GM19452 (cell line): ENCODE measurements at regions not wholly inside any gene's neighbourhood (a gene's known extent, or its start where the extent isn't known, plus 50 kb on each side); places are given as distances from the start of the nearest gene placed in this dataset.
"Not testable (repeated sequence)": the region's sequence is repeated elsewhere in the genome, so short reads cannot be mapped to it uniquely, and the experiment has no call there.

Experiments used
- ATAC-seq: cut with Tn5 transposase; IDR thresholded peaks from one replicate; pipeline ENCODE4 v1.9.1; 2021; ENCODE audit not compliant: unreplicated experiment

DNA sequence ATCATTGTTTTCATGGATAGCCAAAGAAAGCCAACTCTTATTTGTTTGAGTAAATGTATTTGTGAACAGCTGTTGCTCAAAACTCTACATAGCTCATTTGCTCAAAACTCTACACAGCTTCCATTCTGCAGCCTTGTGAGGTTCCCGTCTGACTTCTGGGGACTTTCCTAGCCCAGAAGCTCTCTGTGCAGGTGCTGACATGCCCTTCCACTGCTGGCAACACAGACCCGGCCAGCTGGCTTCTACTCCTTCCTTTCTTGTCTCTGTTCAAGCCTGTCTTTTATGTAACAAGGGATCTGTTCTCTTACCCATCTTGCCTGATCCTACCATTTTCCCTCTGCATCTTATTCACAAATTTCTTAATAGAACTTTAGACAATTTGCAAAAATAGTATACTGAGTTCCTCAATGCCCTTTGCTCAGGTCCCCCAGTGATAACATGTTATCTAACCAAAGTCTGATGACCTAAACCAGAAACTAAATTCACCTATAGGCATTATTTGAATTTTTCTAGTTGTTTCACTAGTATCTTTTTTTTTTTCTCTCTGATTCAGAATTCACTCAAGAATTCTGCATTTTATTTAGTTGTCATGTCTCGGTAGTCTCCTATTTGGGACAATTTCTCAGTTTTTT, 556.5 kb upstream of the SEMA6A start:
- peak; percentile 93 for ATAC-seq

DNA sequence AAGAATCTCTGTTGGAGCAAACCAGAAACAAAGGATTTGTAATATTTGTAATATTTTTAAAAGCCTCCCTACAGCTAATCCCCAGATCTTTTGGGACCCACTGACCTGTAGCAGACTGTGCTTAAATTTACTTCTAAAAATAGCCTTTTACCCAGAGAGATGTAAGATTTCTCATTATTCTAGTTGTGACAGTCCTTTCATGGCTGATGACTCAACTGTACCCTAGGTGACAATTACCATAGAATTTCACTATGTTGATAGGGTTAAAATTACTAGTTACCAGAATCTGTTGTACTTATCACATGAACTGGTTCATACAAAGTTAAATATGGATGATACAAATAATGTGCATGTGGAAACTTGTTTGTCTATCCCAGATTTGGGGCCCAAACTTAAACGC, 543.9 kb upstream of the SEMA6A start:
- ATAC-seq = no peak

DNA sequence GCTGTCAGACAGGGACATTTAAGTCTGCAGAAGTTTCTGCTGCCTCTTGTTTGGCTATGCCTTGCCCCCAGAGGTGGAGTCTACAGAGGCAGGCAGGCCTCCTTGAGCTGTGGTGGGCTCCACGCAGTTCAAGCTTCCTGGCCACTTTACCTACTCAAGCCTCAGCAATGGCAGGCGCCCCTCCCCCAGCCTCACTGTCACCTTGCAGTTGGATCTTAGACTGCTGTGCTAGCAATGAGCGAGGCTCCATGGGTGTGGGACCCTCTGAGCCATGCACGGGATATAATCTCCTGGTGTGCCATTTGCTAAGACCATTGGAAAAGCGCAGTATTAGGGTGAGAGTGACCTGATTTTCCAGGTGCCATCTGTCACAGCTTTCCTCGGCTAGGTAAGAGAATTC, 542.7 kb upstream of the SEMA6A start:
- not testable (repeated sequence) for ATAC-seq

DNA sequence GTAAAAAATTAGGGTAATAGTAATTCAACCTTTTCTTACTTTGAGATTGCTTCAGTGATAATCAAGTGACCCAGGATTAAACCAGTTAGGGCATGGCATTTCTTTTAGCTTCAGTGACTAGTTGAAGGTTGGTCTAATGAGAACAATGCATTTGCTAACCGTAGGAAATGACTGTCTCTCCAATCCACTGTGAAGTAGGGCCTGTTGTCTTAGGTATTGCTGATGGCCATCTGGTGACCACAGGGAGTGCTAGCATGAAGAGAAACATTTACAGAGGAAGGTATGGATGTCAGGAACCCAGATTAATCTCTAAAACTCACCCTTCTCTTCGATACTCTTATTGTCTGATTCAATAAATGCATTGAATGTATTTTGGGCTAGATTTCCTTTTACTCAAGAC, 535.9 kb upstream of the SEMA6A start:
- ATAC-seq = no peak

DNA sequence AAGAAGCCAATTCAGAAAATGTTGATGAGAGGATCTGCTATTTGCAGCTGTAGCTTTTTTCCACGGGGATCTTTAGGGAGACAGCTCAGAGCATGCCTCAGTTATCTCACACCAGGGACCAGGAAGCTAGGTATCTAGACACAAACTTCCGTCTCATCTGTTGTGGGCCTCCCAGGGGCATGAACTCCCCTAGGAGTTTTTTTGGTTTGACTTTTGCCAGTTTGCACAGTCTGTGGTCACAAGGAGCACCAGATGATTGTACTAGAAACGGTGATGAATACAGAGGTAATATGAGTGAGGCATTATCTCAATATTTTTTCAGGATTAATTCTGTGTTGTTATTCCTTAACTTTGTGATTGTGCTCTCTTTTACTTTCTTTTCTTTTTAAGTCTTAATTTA, 533.2 kb upstream of the SEMA6A start:
- no peak for ATAC-seq

DNA sequence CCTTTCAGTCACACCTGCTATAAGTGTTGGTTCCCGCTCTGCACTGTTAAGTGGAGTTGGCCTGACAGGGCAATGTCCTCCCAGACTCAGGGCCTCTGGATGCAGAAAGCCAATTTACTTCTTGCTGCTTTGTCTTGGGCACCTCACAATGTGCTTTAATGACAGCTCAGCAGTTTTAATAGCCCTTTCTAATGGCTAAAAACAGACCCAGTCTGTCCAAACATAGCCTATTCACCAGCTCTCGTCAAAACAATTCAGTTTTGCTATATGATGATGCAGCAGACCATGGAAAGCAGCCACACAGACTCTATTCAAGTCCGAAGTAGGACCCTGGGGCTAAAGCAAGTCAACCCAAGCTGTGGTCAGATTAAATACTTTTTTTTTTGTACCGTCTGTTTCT, 529.1 kb upstream of the SEMA6A start:
- no peak for ATAC-seq

DNA sequence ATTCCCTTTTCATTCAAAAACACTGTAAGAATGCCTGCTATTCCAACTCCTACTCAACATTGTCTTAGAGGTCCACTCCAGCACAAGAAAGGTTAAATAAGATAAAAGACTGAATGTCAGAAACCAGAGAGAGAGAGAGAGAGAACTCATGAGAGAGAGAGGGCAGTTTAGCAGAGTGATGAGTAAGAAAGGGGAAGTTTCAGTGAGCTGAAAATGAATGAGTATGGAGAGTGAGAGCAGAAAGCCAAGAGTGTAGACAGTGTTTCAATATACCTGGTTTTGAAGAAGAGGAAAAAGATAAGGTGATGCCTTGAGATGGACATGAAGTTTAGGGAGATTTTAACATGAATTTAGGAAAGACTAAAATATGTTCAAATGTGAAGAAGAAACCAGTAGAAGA, 528.0 kb upstream of the SEMA6A start:
- no peak for ATAC-seq

DNA sequence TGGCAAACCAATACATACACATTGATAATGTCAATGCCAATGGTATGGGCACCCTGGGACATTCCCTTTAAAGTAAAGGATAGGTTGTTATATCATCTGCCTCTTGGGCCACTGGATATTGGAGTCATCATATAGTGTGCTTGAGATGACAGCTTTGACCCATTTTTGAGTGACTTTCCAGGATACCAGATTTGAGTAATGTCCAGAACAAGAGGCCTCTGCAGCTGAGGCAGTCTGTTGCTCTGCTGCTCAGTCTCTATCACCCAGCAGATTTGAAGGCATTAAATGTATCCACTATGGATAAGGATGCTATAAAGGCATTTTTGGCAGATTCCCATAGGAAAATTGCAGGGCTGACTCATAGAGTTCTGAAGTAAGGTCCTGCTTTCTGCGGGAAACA, 525.6 kb upstream of the SEMA6A start:
- ATAC-seq = no peak

DNA sequence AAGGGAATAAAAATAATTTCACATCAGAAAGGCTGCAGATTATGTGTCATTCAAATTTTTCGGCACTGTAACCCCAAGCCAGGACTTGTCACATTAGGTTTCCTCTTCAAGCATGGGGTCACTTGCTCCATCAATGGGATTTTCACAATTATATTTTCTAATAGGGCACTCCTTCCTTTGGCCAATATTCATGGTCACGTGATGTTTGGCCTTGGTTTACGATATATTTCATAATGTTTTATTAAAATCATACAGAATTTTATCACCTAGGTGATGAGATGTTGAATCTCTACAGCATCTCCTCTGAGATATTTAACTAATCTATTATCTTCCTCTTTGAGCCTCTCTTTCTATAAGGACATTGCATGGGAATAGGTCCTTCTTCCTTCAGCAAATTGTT, 523.5 kb upstream of the SEMA6A start:
- ATAC-seq = no peak

DNA sequence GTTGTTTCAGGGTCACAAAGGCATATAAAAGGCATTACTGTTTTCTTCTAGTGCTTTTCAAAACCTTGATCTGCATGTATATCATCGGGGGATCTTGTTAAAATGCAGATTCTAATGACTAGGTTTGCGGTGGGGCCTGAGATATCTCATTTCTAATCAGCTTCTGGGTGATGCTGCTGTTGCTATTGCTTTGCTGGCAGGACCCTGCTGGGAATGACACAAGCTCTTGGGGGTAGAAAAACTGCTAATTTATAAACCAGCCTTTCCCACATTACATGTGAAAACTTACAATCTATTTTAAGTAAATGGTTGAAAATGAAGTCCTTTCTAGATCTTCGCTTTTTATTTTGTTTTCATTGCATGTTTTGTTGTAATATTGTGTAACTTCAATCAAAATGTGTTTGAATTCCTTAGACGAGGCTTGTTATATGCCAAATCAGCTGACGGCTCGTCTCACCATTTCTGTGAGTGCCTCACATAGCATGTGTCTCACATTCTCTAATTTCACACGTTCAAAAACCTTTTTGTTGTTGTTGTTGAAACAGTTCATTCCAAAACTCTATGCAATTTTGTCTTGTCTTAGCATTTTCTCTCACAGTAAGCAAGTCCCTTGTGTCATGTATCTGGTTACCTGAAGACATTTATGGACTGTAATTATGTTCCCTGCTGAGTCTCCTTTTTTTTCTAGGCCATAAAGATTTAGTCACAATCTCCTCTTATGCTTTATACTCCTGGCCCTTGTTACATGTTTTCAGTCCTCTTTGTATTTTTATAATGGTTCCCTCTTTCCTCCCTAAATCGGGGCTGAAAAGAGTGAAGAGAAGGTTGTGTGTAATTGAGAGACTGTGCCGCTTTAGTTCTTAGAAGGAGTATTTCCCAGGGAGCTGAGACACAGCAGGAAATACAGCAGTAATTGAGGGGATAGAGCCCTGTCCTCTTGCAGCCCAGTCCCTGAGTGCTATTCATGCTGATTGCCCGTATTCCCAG, 521.0 kb upstream of the SEMA6A start:
- ATAC-seq = no peak

DNA sequence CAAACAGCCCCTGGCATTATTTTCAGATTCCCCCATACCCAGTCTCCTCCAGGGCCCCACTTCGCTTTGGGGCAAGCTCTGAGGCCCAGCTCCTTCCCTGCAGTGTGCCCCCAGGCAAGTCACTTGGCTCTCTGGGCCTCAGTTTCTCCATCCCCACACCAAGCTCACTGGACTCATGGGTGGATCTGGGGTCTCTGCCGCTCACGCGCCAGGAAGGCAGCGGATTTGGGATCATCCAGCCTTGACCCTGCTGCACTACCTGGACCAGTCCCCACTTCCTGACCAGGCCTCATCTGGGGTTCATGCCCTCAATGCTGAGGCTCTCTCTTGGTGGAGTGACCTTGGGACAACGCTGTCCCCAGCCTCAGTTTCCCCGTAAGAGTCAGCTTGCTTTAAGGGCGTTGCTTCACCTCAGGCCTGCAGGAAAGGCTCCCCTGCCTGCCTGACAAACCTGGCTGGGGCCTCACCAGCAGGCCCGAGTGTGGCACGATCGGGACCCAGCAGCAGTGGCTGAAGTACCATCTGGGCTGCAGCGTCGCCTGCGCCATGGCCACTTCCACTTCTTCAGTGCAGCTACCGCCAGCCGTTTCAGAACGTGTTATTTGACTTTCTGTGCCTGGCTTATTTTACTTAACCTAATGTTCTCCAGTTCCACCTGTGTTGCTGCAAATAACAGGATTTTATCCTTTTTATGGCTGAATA, 519.6 kb upstream of the SEMA6A start:
- ATAC-seq = no peak

DNA sequence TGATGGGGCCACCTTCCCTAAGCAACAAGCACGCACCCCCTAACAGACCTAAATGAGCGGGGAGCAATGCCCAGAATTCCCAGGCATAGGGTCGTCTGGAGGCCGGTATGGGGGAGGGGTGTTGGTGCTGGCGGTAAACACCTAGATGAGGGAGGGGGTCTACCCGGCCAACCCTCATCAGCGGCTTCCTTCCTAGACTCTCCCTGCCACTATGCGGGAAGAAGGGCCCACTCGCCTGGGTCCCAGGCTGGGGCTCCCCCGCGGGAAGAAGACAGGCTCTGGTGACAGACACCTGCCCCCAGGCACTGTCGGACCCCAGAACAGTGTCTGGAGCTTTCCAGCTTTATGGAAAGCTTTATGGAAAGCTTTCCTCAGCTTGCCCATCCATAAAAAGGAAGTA, 519.0 kb upstream of the SEMA6A start:
- ATAC-seq = no peak

DNA sequence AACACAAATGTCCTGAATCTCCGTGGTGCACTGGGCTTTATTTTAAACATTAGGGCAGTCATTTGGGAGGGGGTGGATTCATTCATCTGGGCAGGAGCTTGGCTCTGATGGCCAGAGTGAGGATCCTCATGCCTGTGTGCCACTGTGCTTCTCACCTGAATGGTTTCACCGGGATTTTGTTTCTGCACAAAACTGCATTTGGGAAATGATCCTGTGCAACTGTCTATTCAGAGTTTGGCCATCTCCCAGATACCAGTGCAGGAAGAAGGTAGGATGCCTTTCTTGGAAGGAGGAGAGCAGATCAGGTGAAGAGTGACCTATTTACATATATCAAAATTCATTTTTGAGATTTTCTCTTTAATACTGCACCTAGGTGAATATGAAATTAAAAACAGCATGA, 514.4 kb upstream of the SEMA6A start:
- ATAC-seq = no peak

DNA sequence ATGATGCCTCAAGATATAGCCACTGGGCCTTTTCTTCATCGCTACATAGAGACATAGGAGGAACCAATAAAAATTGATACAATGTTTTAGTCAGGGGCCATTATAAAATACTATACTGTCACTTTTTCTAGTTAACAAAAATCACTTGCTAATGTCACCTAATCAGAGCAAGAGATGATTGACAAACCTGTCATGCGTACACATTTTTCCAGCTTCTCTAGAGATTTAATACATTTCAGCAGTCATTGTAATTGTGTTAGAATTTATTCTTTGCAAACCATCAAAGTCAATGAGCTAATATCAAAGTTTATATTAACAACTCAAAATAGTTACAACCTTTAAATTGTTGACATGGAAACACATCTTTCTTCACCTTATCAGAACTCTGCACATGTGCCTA, 513.6 kb upstream of the SEMA6A start:
- ATAC-seq = no peak

DNA sequence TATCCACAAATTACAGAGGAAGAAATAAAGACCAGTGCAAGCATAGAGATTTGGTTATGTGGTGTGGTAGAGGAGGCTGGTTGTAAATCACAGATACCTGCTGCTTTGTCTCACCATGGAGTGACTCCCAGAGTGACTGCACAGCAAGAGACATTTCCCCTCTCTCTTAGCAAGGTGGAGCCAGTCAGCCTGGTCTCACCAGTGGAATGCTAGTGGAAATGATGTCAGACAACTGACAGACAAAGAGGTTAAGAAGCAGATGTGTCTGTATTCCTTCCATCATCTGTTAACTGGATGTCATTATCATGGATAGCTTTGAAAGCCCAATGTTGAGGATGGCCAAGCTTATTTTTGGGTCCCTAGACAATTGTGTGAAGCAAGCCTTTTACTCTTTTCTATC, 509.4 kb upstream of the SEMA6A start:
- ATAC-seq = no peak

DNA sequence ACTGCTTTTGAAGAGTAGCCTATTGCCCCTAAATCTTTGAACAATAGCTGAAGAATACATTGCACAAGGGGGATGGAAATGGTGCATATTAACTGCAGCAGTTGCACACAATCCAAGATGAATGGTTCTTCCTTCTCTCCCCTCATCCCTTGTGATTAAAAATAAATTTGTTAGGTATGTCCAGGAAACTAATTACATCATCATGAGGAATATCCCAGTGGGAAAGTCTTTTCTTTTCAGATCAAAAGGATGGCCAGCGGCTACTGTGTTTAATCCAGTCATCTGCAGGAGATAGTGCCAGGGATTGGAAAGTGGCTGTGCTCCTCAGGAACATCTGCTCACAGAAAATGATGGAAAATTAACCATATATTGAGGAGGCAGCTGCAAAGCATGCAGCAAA, 508.4 kb upstream of the SEMA6A start:
- ATAC-seq = no peak

DNA sequence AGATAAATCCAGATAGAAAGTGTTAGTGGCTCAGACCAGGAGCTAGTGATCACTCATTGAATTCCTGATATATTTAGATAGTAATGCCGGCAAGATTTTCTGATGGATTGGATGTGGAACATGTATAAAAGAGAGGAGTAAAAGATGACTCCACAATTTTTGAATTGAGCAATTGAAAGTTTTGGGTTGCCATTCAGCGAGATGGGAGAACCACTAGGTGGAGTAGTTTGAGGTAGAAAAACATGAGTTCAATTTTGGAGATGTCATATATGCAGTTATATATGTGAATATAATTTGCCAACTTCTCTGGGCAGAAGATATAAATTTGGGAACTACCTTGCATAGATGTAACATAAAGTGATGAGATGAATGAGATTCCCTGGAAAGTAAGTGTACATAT, 502.5 kb upstream of the SEMA6A start:
- ATAC-seq = no peak

DNA sequence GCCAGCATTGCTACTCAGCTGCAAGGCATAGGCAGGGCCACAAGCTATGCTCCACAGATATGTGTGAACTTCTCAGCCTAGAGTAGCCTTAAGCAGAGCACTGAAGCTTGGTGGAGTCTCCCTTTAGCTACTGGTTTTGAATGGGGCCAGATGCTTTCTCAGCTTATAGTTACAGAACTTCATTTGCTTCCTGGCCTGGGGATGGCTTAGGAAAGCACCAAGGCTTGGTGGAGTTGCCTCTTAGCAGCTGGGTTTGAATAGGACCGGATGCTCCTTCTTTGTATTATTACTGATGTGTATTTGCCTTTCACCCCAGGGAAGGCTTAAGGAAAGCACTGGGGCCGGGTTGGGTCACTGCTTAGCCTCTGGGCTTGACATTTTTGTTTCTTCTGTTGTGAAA, 497.8 kb upstream of the SEMA6A start:
- ATAC-seq = no peak

DNA sequence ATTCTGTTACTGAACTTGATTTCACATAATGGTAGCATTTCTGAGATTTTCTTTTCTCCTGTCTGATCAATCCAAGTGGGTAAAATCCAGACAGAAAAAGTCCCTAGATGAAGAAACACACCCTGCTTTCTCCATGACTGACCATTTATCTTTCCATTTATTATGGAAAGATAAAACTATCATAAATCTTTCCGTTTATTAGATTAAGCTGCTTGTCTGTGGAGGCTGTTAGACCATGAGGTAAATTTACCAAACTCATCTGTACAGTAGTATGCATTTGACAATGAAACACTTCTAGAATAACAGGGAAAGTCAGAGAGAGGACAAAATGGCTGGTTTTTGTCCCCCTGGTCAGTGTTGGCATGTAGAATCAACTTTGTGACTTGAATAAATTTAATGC, 491.2 kb upstream of the SEMA6A start:
- no peak for ATAC-seq

DNA sequence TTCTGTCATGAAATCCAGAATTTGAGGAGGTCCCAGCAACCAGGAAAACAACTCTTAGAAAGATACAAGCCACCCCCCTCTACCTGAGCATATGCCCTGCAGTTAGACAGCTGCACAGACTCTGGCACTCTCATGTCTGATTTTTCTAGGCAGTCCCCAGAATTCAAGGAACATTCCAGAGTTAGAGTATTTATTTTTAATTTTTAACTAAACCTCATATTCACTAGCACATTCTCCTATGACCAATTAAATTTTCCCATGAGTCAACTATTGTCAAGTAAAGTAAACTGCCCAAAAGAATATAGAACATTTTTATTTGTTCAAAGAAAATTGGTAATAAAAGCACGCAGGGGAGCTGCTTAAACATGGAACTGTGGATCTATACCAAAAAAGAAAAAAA, 490.5 kb upstream of the SEMA6A start:
- ATAC-seq = no peak

DNA sequence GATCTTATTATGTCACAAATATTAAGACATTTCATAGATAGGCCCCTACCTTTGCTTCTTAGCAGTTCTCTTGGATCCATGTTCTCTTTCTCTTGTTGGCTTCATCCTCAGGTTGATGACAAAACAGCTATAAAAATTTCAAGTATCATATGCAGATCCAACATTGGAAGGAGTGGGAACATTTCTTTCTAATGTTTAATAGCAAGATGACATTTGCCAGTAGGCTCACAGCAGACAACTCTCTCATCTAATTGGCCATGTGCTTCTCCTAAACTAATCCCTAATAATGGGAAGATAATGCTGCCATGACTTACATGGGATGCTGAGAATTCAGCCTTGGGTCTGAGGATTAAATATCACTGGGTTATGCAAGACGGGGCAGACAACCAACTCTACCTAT, 485.5 kb upstream of the SEMA6A start:
- ATAC-seq = no peak

DNA sequence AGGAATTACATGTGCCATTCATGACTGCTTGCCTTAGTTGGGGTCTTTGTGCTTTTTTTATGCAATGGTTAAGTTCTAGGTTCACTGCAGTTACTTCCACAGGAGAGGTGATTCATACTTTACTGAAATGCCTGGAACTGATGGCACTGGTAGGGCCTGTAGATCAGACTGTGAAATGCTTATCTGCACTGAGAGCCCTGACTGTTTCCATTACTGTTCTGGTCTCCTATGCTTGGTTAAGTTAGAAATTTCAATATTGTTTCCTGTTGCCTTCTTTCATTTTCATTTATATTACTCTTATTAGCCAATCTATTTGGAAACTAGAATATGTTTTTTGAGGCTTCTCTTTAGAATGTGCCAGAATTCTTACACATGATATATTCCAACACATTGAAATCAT, 484.1 kb upstream of the SEMA6A start:
- ATAC-seq = no peak
